Mononuclear cell (primary cell): ENCODE measurements at regions not wholly inside any gene's neighbourhood (a gene's known extent, or its start where the extent isn't known, plus 50 kb on each side); places are given as distances from the start of the nearest gene placed in this dataset.

Source experiments
- H3K27me3 ChIP-seq: 2 replicates; pipeline ENCODE4 v1.6.0; 2011; ENCODE audit warnings: low read length, control low read depth; ENCODE audit not compliant: insufficient read depth
- H3K4me1 ChIP-seq: 2 replicates; pipeline ENCODE4 v1.5.1; 2011; ENCODE audit warnings: mild to moderate bottlenecking, low read length, control low read depth; ENCODE audit not compliant: insufficient read depth
- H3K4me3 ChIP-seq: 2 replicates; pipeline ENCODE4 v1.5.1; 2011; ENCODE audit warnings: mild to moderate bottlenecking, low read length, moderate library complexity
- H3K9me3 ChIP-seq: 2 replicates; pipeline ENCODE4 v1.5.1; 2011; ENCODE audit warnings: low read depth, mild to moderate bottlenecking, control low read depth, low read length

GRCh38 chr2:172658945-172659344, 76.7 kb upstream of the RAPGEF4 start:
- no peaks in the 10 kb centered on the region for H3K9me3 ChIP-seq
- no peaks in the 10 kb centered on the region for H3K4me1 ChIP-seq
- no peaks in the 10 kb centered on the region for H3K27me3 ChIP-seq
- no peak overlapping the region for H3K4me3 ChIP-seq

- Histone ChIP-seq H3K27me3 (no peaks in the 10 kb centered on the region), H3K4me1 (no peaks in the 10 kb centered on the region), H3K9me3 (no peaks in the 10 kb centered on the region), H3K4me3 (no peak overlapping the region)
Observed at GRCh38 chr2:172662099-172662498, 73.5 kb upstream of the RAPGEF4 start.

- Histone ChIP-seq H3K4me1 (no peaks in the 10 kb centered on the region), H3K4me3 (no peak overlapping the region), H3K9me3 (no peaks in the 10 kb centered on the region), H3K27me3 (no peaks in the 10 kb centered on the region)
Observed at GRCh38 chr2:172664766-172665165, 70.9 kb upstream of the RAPGEF4 start.

- Histone ChIP-seq H3K4me3 (no peak overlapping the region), H3K27me3 (peaks cover 3% of the 10 kb centered on the region), H3K4me1 (no peaks in the 10 kb centered on the region), H3K9me3 (no peaks in the 10 kb centered on the region)
Observed at GRCh38 chr2:172667581-172668325, 67.9 kb upstream of the RAPGEF4 start.

- H3K4me3 ChIP-seq = no peak overlapping the region
- H3K4me1 ChIP-seq = peaks cover 12% of the 10 kb centered on the region
- no peaks in the 10 kb centered on the region for H3K9me3 ChIP-seq
- peaks cover 6% of the 10 kb centered on the region for H3K27me3 ChIP-seq
Observed at GRCh38 chr2:172671501-172671900, 64.1 kb upstream of the RAPGEF4 start.

GRCh38 chr2:172672114-172672513, 63.5 kb upstream of the RAPGEF4 start:
- H3K4me1 ChIP-seq = peaks cover 12% of the 10 kb centered on the region
- no peaks in the 10 kb centered on the region for H3K9me3 ChIP-seq
- H3K4me3 ChIP-seq = no peak overlapping the region
- H3K27me3 ChIP-seq = peaks cover 6% of the 10 kb centered on the region

- Histone ChIP-seq H3K9me3 (no peaks in the 10 kb centered on the region), H3K4me1 (peaks cover 12% of the 10 kb centered on the region), H3K27me3 (peaks cover 6% of the 10 kb centered on the region), H3K4me3 (no peak overlapping the region)
Observed at GRCh38 chr2:172673056-172673683, 62.5 kb upstream of the RAPGEF4 start.

- no peaks in the 10 kb centered on the region for H3K9me3 ChIP-seq
- peak overlapping the region; percentile 14 for H3K4me3 ChIP-seq
- H3K4me1 ChIP-seq = peaks cover 12% of the 10 kb centered on the region
- peaks cover 6% of the 10 kb centered on the region for H3K27me3 ChIP-seq
Observed at GRCh38 chr2:172674034-172674967, 61.3 kb upstream of the RAPGEF4 start.

GRCh38 chr2:172674968-172675303, 60.7 kb upstream of the RAPGEF4 start:
- Histone ChIP-seq H3K27me3 (peaks cover 6% of the 10 kb centered on the region), H3K4me1 (peaks cover 12% of the 10 kb centered on the region), H3K9me3 (no peaks in the 10 kb centered on the region), H3K4me3 (no peak overlapping the region)

- no peak overlapping the region for H3K4me3 ChIP-seq
- peaks cover 12% of the 10 kb centered on the region for H3K4me1 ChIP-seq
- H3K27me3 ChIP-seq = peaks cover 3% of the 10 kb centered on the region
- no peaks in the 10 kb centered on the region for H3K9me3 ChIP-seq
Observed at GRCh38 chr2:172677363-172677762, 58.3 kb upstream of the RAPGEF4 start.

GRCh38 chr2:172680436-172681068, 55.1 kb upstream of the RAPGEF4 start:
- H3K9me3 ChIP-seq = no peaks in the 10 kb centered on the region
- H3K27me3 ChIP-seq = no peaks in the 10 kb centered on the region
- H3K4me1 ChIP-seq = no peaks in the 10 kb centered on the region
- no peak overlapping the region for H3K4me3 ChIP-seq

- H3K27me3 ChIP-seq = no peaks in the 10 kb centered on the region
- no peaks in the 10 kb centered on the region for H3K4me1 ChIP-seq
- no peak overlapping the region for H3K4me3 ChIP-seq
- H3K9me3 ChIP-seq = no peaks in the 10 kb centered on the region
Observed at GRCh38 chr2:172685467-172685866, 50.2 kb upstream of the RAPGEF4 start.
